HG02973 (cell line): ENCODE measurements at regions not wholly inside any gene's neighbourhood (a gene's known extent, or its start where the extent isn't known, plus 50 kb on each side); places are given as distances from the start of the nearest gene placed in this dataset.

Experiments
- ATAC-seq: cut with Tn5 transposase; IDR thresholded peaks from one replicate; pipeline ENCODE4 v1.9.1; 2021; ENCODE audit warnings: moderate library complexity; ENCODE audit not compliant: unreplicated experiment

DNA sequence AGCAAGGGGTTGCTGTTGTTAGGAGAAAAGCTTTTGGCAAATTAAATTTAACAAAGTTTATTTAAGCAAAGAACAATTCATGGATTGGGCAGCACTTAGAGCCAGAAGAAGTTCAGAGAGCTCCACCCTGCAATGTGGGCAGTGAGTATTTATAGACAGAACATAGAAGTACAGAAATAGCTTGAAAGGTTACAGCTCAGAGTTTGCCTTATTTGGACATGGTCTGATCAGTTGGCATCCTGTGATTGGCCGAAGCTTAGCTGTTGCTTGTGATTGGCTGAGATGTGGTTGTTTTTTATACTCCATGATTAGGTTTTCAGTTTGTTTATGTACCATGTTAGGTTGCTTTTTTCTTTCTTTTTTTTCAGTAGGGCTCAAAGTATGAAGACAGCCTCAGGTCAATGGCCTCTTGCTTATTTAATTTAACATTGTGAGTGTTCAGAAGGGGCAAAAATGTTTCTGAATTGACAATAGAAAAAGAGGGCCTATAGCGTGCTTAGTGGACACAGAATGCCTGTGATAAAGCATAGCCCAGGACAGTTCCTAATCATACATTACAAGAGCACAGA is 293.8 kb downstream of the IGSF11 start:
- no peak for ATAC-seq

GRCh38 chr3:118742760-118743159 is 291.9 kb downstream of the IGSF11 start:
- ATAC-seq: no peak

DNA sequence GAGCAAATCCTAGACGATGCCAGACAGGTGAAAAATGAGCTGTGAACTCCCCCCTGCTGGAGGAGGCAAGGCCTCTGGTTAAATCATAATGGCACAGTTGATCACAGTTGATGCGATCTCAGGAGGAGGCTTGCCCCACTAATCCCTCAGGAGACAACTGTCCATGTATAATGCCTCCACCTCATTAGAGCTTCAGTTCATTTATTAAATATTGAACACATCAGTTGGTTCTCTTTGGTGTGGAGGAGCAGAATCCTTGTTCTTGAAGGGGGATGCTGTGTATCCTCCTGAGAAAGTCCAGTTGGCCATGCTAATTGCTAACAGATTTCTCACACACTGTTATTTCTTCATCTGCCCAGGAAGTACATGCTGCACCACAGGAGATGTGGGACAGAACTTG is 290.5 kb downstream of the IGSF11 start:
- no peak for ATAC-seq

DNA sequence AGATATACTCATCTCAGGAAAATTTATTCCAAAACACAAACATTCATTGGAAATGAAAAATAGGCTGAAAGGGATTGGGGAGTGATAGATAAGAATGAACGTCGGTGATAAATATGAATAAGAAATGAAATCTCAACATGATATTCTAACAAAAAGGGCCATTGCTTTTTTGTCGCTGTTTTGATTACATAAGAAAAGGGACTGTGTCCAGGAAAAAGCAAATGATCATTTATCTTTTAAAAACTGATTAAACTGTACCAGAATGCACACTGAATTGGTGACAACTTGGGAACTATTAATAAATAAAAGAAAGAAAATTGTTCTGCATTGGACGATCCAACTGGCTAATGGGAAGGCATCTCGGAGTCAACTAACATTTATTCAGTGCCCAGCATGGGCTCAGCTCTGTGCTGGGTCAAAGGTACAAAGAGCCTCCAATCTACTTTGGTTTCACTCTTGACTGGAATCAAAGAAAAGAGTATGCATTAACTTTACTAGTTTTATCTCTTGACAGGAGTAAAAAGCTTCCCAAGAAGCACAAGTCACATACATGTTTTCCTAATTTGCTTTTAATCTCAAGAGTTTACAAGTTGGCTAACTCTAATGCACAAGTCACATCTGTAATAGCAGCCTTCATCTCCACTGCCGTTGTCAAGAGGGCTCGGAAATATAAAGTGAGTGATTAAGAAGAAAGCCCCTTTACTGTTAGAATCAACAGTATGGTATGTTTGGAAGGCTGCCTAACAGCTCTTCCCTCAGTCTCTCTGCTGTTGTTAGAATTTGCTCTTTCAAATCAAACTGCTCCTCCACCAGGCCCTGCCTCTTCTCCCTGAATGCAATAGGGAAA is 280.0 kb downstream of the IGSF11 start:
- no peak for ATAC-seq

GRCh38 chr3:118755253-118755801 is 279.3 kb downstream of the IGSF11 start:
- no peak for ATAC-seq

DNA sequence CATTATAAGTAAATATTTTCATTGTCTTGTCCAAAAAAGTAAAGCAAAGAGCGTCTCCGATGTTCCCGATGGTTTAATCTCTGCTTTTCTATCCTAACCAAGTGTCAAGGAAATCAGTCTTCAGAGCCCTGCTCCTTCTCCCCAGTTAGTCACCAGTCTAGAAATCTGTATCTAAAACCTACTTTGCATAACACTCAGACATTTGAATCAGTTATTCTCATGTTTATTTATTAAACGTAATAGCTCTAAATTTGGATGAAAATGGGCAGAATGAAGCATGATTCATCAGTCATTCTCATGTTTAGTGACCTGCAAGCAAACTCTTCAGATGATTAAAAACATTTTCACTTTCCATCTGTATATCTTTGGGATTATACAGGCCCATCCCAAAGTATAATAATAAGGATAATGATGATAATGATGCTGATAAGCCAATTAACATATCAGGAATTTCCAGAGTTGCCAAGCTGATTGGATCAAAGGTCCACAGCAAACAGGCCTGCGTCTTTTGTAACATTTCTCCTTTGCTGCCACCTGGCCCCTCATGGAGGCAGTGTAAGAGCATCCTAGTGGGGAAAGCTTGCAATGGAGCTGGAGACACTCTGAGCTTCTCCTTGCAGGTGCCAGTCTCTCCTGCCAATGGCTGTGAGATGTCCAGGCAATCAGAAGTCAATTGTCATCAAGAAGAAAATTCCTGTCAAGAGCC is 273.9 kb downstream of the IGSF11 start:
- no peak for ATAC-seq

- no peak for ATAC-seq
Measured at GRCh38 chr3:118761291-118761606, 273.4 kb downstream of the IGSF11 start.

DNA sequence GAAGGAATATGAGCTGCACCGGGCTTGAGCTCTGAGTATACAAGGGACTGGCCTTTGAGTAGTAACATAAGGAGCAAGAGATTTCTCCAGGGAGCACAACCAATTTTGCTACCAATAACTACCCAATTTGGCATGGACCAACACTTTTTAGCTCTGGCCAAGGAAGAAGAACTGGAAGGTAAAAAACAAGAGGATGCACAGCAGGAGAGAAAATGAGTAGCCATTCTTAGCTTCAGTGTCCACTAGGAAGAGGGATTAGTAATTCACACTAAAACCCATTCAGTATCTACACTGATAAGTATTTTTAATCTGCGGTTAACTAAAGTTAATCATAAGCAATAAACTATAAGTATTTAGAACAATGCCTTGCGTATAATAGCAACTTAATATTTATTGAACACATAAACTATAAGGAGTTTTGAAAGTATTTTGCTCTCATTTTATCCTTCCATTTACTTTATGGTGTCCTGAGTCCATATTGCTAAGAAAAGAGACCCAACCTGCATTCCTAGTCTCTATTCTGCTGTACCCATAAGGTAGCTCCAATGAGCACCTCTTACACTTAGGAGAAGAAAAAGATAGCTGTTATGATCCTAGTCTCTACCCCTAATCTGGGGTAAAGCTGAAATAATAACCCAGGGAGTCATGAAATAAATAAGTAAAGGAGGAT is 268.9 kb downstream of the IGSF11 start:
- ATAC-seq: no peak

DNA sequence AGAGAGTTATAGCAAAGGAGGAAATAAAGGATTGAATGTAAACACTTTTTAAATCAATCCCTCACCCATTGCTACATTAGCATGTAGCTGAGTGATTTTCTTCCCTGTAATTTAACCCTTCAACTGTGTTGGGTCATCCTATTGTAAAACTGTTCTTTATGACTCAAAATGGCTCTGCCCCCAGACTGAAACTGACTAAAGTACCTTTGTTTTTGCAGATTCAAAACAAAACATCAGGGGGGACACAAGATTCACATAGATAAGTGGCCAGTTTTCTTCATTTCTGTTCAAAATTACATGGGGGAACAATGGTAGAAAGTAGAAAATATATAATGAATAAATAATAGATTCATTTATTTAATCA is 268.4 kb downstream of the IGSF11 start:
- ATAC-seq: no peak

DNA sequence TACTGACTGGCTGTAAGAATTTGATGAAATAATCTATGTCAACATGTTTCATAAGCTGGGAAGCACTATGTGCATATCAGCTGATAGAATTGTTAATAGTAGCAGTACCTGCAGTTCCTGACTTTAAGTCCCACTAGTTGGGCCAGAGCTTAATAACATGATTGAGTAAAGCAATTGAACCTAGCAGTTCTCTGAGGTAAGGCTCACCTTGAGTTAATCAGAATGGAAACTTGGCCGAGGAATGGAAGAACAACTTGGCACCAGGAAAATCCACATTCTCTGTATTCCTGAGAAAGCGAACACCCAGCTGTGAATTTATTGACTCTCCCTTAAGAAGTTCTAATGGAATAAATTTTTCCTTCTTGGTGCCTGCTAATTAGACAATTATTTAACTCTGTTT is 262.6 kb downstream of the IGSF11 start:
- ATAC-seq: no peak

DNA sequence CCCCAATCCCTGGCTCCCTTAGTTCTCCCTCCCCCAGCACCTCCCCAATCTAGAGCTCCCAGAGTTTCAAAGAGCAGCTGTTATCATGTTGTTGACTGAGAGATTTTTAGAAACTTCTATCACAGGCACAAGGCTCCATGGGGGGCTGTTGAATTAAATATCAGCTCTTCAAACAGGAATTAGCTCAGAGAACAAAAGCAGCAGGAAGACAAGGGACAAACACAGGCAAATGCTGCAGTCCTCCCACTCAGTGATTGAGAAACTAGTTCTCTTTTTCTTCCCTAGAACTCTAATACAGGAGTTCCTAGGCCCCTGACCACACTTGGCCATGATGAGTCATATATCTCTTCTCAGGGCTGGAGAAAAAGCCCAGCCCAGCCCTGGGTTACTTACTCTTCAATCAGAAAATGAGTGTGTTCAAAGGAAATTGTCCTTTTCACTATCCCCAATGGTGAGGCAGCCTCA is 262.1 kb downstream of the IGSF11 start:
- peak; percentile 98 for ATAC-seq

DNA sequence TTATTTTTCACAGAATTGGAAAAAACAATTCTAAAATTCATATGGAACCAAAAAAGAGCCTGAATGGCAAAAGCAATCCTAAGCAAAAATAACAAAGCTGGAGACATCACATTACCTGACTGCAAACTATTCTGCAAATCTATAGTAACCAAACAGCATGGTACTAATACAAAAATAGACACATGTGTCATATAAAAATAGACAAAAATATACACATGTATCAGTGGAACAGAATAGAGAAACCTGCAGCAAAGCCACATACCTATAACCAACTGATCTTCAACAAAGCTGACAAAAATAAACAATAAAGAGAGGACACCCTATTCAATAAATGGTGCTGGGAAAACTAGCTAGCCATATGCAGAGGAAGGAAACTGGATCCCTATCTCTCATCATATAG is 259.6 kb downstream of the IGSF11 start:
- ATAC-seq: no peak

DNA sequence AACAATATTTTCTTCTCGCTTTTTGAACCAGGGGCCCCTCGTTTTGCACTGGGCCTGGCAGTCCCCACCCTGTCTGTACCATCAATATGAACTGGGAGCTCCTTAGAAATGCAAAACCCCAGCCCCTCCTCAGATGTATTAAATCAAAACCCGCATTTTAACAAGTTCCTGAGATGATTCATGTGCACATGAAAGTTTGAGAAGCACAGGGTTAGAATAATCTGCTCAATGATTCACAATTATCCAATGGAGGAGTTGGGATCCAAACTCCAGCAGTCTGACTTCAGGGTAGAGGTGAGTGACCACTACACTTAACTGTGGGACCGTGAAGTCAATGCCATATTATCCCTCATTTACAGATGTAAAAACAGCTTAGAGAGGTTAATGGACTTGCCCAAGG is 256.4 kb downstream of the IGSF11 start:
- no peak for ATAC-seq

- no peak for ATAC-seq
Measured at GRCh38 chr3:118781232-118781631, 253.4 kb downstream of the IGSF11 start.

GRCh38 chr3:118781839-118782238 is 252.8 kb downstream of the IGSF11 start:
- no peak for ATAC-seq

GRCh38 chr3:118782755-118783202 is 251.9 kb downstream of the IGSF11 start:
- ATAC-seq: peak; percentile 93

- no peak for ATAC-seq
Measured at GRCh38 chr3:118785415-118785814, 249.2 kb downstream of the IGSF11 start.

- no peak for ATAC-seq
Measured at GRCh38 chr3:118791246-118791645, 243.4 kb downstream of the IGSF11 start.

DNA sequence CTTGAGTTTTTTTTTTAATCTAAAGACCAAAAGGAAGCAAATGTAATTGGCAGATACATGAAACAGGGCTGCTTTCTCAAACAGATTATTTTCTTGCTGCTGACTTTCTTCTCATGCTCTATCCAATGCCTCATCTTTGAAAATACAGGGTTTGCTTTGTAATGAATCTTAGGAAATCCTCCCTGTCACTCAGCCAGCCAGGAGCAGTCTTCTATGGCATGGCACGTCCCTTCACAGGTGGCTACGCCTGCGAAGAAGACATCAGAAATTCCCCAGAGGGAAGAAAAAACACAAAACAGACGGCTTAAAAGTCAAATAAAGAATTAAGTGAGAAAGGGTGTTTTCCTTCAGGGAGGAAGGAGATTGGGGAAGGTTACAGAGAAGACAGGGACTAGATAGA is 242.5 kb downstream of the IGSF11 start:
- ATAC-seq: no peak

DNA sequence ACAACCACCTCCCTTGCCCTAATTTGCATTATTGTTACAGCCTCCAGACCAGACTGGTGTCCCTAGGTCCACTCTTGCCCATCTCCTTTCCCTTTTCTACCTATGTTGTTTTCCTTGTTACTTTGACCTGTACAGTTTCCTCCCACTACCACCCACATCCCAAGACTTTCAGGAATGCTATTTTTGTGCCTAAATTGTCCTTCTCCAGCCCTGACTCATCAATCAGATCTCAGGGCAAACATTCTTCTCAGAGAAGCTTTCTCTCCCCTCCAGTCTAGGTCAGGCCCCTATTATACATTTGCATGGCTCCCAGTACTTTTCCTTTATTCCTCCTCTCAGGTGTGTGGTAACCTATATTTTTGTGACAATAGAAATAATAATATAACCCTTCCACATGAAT is 241.5 kb downstream of the IGSF11 start:
- ATAC-seq: no peak

DNA sequence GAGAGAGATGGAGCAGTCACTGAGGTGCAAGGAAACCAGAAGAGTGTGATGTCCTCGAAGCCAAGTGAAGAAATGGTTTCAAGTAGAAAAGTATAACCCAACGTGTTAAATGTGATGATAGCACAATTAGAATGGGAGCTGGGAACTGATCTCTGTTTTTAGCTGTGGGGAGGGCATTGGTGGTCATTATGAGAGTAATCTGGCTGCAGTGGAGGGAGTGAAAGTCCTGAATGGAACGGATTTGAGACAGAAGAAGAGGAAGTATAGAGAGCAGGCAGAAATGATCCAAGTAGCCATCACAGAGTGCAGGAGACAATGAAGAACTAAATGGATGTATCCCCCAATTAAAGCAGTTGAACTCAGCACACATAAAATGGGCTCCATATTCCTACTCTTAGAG is 235.3 kb downstream of the IGSF11 start:
- no peak for ATAC-seq
